ENCODE measurements at regions not wholly inside any gene's neighbourhood (a gene's known extent, or its start where the extent isn't known, plus 50 kb on each side); places are given as distances from the start of the nearest gene placed in this dataset.

DNA sequence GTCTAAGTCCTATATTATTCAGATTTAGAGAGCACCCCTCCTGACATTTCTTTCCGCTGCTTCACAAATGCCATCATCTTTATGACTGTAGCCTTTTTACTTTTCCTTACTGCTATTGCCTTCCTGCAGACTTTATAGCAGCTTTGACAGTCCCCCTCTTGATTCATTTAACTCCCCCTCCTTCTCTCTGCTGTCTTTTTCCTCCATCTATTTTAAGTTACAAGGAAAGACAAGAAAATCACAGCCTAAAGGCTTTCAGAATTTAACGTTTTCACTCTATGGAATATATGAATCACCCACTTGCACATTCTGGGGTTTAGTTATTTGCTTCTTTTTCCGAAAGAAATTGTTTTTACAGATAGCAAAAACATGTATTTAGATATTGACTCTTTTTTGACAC lies 183.4 kb upstream of the SETBP1 start:
- H3K27ac ChIP-seq = no peak overlapping the region
- TF ChIP-seq, protein P1, sequence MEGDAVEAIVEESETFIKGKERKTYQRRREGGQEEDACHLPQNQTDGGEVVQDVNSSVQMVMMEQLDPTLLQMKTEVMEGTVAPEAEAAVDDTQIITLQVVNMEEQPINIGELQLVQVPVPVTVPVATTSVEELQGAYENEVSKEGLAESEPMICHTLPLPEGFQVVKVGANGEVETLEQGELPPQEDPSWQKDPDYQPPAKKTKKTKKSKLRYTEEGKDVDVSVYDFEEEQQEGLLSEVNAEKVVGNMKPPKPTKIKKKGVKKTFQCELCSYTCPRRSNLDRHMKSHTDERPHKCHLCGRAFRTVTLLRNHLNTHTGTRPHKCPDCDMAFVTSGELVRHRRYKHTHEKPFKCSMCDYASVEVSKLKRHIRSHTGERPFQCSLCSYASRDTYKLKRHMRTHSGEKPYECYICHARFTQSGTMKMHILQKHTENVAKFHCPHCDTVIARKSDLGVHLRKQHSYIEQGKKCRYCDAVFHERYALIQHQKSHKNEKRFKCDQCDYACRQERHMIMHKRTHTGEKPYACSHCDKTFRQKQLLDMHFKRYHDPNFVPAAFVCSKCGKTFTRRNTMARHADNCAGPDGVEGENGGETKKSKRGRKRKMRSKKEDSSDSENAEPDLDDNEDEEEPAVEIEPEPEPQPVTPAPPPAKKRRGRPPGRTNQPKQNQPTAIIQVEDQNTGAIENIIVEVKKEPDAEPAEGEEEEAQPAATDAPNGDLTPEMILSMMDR (IDR thresholded peaks at IDR 0.05) = no peak
- no peak for TF ChIP-seq ZFX (IDR thresholded peaks at IDR 0.05; ENCODE audit: borderline replicate concordance)

DNA sequence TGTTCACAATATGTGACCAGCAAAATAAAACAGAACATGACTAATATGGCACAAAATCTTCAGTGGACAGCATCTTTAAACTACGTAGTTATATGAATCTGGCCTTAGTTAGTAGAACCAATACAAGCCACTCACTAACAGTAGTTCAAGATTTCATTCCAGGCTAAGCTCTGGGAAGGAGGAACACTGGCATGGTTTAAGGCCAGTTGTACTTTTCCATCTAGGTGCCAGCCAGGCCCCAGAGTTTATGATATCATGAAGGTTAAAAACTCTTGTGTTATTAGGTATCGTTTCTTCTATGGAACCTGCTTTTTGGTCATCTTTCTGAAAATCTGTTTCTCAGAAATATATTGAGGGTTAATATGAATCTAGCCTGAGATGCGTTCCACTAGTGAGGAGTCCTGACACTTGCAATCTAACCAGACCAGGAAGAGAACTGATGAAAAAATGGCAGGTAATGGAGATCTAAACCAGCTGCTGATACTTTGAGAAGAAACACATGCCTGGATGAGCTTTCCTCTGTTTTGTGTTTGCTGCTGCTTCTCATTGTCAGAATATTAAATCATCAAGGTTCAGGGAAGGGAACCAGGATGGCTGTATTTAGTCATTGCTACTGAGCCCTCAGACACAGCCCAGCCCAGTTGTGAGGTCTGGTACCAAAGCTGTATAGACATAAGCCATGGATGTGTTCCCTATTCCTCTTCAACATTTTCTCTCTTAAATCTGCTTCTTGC lies 182.8 kb upstream of the SETBP1 start:
- TF ChIP-seq, protein P1 (IDR thresholded peaks at IDR 0.05) = no peak
- no peak for TF ChIP-seq ZFX (IDR thresholded peaks at IDR 0.05; ENCODE audit: borderline replicate concordance)
- no peak overlapping the region for H3K27ac ChIP-seq

GRCh38 chr18:44500808-44501610 lies 179.7 kb upstream of the SETBP1 start:
- TF ChIP-seq, protein P1 (IDR thresholded peaks at IDR 0.05) = no peak
- no peak for TF ChIP-seq ZFX (IDR thresholded peaks at IDR 0.05; ENCODE audit: borderline replicate concordance)
- H3K27ac ChIP-seq = no peak overlapping the region

DNA sequence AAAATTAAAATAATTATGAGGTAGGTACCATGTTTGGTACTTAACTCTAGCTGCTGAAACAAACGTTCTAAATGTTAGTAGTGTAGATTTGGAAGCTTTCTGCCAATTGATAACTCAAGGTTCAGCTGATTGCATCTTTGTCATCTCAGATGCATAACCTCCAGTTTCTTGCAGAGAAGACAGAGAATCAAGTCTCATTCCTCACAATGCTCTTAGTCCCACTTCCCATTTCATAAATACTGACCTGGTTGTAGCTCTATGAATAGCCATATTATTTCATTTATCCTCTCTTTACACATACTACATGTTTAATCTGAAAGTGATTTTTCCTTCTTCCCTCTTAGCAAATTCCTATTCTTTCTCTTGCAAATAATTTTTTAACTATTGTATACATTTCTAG lies 178.5 kb upstream of the SETBP1 start:
- TF ChIP-seq, protein P1 (IDR thresholded peaks at IDR 0.05) = no peak
- TF ChIP-seq ZFX (IDR thresholded peaks at IDR 0.05; ENCODE audit: borderline replicate concordance) = no peak
- H3K27ac ChIP-seq = no peak overlapping the region

DNA sequence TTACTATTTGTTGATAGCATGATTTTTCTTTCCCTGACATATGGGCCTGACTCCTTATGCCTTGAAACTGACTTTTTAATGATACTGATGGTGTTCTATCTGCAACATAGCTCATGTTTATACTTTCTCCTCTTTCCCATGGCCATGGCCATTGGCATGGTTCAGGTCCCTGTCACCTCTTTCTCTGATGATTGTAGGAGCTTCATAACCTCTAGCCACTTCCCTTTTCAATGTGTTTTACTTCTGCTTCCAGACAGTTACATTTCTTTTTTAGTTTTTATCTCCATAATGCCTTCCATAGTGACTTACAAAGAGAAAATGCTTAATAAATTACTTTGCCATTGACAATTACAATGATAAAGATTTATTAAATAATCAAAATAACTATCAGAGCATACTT lies 177.9 kb upstream of the SETBP1 start:
- no peak for TF ChIP-seq ZFX (IDR thresholded peaks at IDR 0.05; ENCODE audit: borderline replicate concordance)
- TF ChIP-seq, protein P1 (IDR thresholded peaks at IDR 0.05) = no peak
- H3K27ac ChIP-seq = no peak overlapping the region

GRCh38 chr18:44503854-44504253 lies 176.8 kb upstream of the SETBP1 start:
- H3K27ac ChIP-seq = no peak overlapping the region
- TF ChIP-seq ZFX (IDR thresholded peaks at IDR 0.05; ENCODE audit: borderline replicate concordance) = no peak
- TF ChIP-seq, protein P1 (IDR thresholded peaks at IDR 0.05) = no peak
